Neuronal stem cell (in vitro differentiated cells): ENCODE measurements at regions not wholly inside any gene's neighbourhood (a gene's known extent, or its start where the extent isn't known, plus 50 kb on each side); places are given as distances from the start of the nearest gene placed in this dataset.

ENCODE experiments used
- DNase-seq: peaks from one replicate; pipeline ENCODE4 v3.0.0-alpha.2; 2013; ENCODE audit warnings: low spot score
- H2AFZ ChIP-seq: one replicate; pipeline ENCODE4 v1.6.1; 2013; ENCODE audit warnings: mild to moderate bottlenecking, low read length, inconsistent platforms
- H2AK5ac ChIP-seq: 2 replicates; pipeline ENCODE4 v1.6.1; 2013; ENCODE audit warnings: low read depth, mild to moderate bottlenecking, inconsistent platforms, low read length, moderate library complexity, mixed read lengths
- H2BK120ac ChIP-seq: 2 replicates; pipeline ENCODE4 v1.6.1; 2013; ENCODE audit warnings: low read depth, mild to moderate bottlenecking, inconsistent platforms, low read length, moderate library complexity, mixed read lengths
- H2BK12ac ChIP-seq: one replicate; pipeline ENCODE4 v1.6.1; 2013; ENCODE audit warnings: low read length, inconsistent platforms
- H2BK15ac ChIP-seq: 2 replicates; pipeline ENCODE4 v1.6.1; 2013; ENCODE audit warnings: mild to moderate bottlenecking, low read length, inconsistent platforms, mixed read lengths
- H2BK5ac ChIP-seq: one replicate; pipeline ENCODE4 v1.6.1; 2013; ENCODE audit warnings: inconsistent platforms, mild to moderate bottlenecking, low read length, moderate library complexity
- H3K14ac ChIP-seq: one replicate; pipeline ENCODE4 v1.6.1; 2013; ENCODE audit warnings: low read length, inconsistent platforms
- H3K18ac ChIP-seq: 2 replicates; pipeline ENCODE4 v1.6.1; 2013; ENCODE audit warnings: low read length, inconsistent platforms
- H3K23ac ChIP-seq: 2 replicates; pipeline ENCODE4 v1.6.1; 2013; ENCODE audit warnings: low read depth, mild to moderate bottlenecking, mixed read lengths, low read length, inconsistent platforms; ENCODE audit not compliant: poor library complexity
- H3K27ac ChIP-seq: replicated peaks from 3 replicates; pipeline ENCODE4 v1.5.1; 2013; ENCODE audit warnings: low read length, inconsistent platforms
- H3K27me3 ChIP-seq, 3 experiments: 2 replicates each; pipeline ENCODE4 v1.6.1; 2013; ENCODE audit warnings: low read length in 3 of 3, mild to moderate bottlenecking in 2 of 3, inconsistent platforms in 1 of 3, low read depth in 1 of 3, mixed read lengths in 1 of 3, moderate library complexity in 1 of 3; ENCODE audit not compliant: control insufficient read depth in 3 of 3, insufficient read depth in 3 of 3
- H3K36me3 ChIP-seq, 2 donors: replicated peaks in 1 of 2; 2 replicates each; pipeline ENCODE4 v1.6.1; 2013; ENCODE audit warnings: low read length in 2 of 2; ENCODE audit not compliant: control insufficient read depth in 2 of 2, insufficient read depth in 2 of 2
- H3K4ac ChIP-seq: 2 replicates; pipeline ENCODE4 v1.6.1; 2013; ENCODE audit warnings: inconsistent platforms, mild to moderate bottlenecking, low read length, moderate library complexity
- H3K4me1 ChIP-seq, 2 donors: 1 replicate in 1 of 2; 2 replicates in 1 of 2; pipeline ENCODE4 v1.6.1; 2013; ENCODE audit warnings: low read length in 2 of 2, low read depth in 1 of 2; ENCODE audit not compliant: control insufficient read depth in 2 of 2, insufficient read depth in 1 of 2
- H3K4me2 ChIP-seq: one replicate; pipeline ENCODE4 v1.6.1; 2013; ENCODE audit warnings: mild to moderate bottlenecking, low read length, inconsistent platforms; ENCODE audit not compliant: insufficient read depth, poor library complexity, severe bottlenecking
- H3K4me3 ChIP-seq, 2 donors: 2 replicates each; pipeline ENCODE4 v1.5.1; 2013; ENCODE audit warnings: low read length in 2 of 2, mild to moderate bottlenecking in 2 of 2, inconsistent platforms in 1 of 2, moderate library complexity in 1 of 2
- H3K79me1 ChIP-seq: one replicate; pipeline ENCODE4 v1.6.1; 2013; ENCODE audit warnings: low read depth, mild to moderate bottlenecking, inconsistent platforms, low read length, moderate library complexity
- H3K9ac ChIP-seq: one replicate; pipeline ENCODE4 v1.6.1; 2013; ENCODE audit warnings: mild to moderate bottlenecking, low read depth, low read length, inconsistent platforms; ENCODE audit not compliant: poor library complexity
- H3K9me3 ChIP-seq, 2 donors: replicated peaks in 1 of 2; 2 replicates each; pipeline versions ENCODE3 to v1.6.1; 2013; ENCODE audit warnings: low read length in 2 of 2, mild to moderate bottlenecking in 2 of 2, inconsistent platforms in 1 of 2, low read depth in 1 of 2, mixed read lengths in 1 of 2, moderate library complexity in 1 of 2; ENCODE audit not compliant: control insufficient read depth in 2 of 2, insufficient read depth in 1 of 2
- H4K8ac ChIP-seq: one replicate; pipeline ENCODE4 v1.6.1; 2013; ENCODE audit warnings: low read depth, mild to moderate bottlenecking, inconsistent platforms, low read length, moderate library complexity
- H4K91ac ChIP-seq: one replicate; pipeline ENCODE4 v1.6.1; 2013; ENCODE audit warnings: low read length, low read depth, mild to moderate bottlenecking, inconsistent platforms; ENCODE audit not compliant: poor library complexity
- WGBS, 2 donors: extraction: QIAGEN DNeasy Blood & Tissue Kit; methylation state at CpG; one replicate each; pipeline ENCODE4 v1.1.7; 2013; ENCODE audit warnings: missing lambda C conversion rate in 2 of 2, mixed read lengths in 1 of 2; ENCODE audit not compliant: insufficient read length in 2 of 2, insufficient replicate concordance in 1 of 2; ENCODE audit errors: extremely low coverage in 2 of 2; 5-methylcytosine and 5-hydroxymethylcytosine counted together

DNA sequence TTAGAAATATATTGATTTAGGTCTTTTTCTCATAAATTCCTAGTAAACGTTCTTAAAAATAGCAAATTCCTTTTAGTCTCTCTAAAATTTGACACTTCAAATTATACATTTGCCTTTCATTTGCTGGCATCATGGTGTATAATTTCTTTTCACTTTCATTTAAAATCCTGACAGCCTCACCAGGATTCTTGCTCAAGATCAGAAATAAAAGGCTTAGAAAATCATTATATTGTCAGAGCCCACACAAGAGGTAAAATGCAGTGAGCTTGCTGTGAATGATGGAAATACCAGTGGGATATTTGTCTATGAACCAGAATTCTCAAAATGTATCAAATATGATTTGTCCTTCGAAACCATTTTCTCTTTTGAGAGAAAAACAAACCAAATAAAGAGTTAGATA lies 78.2 kb upstream of the PIK3C2G start:
- Histone ChIP-seq H3K18ac (no peak overlapping the region), H2BK5ac (no peak overlapping the region), H3K14ac (no peak overlapping the region), H3K27ac (no peak overlapping the region), H3K9me3 (no peaks in the 10 kb centered on the region), H3K79me1 (no peaks in the 10 kb centered on the region), H3K4me2 (no peak overlapping the region), H2AK5ac (no peak overlapping the region), H4K91ac (no peak overlapping the region), H2AFZ (no peak overlapping the region), H2BK120ac (no peak overlapping the region), H3K9ac (no peak overlapping the region), H3K23ac (no peak overlapping the region), H3K4me3 (no peak overlapping the region), H2BK12ac (no peak overlapping the region), H4K8ac (no peak overlapping the region), H3K27me3 (no peaks in the 10 kb centered on the region), H2BK15ac (no peak overlapping the region), H3K36me3 (no peaks in the 10 kb centered on the region), H3K4me1 (no peaks in the 10 kb centered on the region), H3K4ac (no peak overlapping the region)
- no CpG with 5 or more reads among the region's 2 CpGs for WGBS, 2 donors
- DNase-seq, result no peak

DNA sequence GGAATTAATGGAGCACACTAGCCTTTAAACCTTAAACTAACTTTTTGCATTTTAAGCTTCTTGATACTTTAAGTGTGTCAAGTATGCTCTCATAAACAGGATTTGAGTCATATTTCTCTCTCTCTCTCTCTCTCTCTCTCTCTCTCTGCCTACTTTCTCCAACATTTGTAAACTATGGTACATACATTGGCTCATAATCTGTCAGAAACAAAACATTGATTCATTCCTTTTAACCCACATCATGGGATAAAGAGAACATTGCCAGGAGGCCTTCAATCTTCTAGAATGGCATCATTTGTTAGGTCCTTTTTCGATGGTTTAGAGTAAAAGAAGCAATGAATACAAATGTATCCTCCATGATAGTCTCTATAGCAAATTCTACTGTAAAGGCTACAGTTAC lies 81.6 kb upstream of the RERGL start:
- no CpG with 5 or more reads among the region's 1 CpG for WGBS, 2 donors
- Histone ChIP-seq H3K27ac (no peak overlapping the region), H4K8ac (no peak overlapping the region), H3K9ac (no peak overlapping the region), H2BK12ac (no peak overlapping the region), H2AK5ac (no peak overlapping the region), H3K36me3 (peaks cover 0 to 2% of the 10 kb centered on the region in 2 donors), H3K4me2 (no peak overlapping the region), H3K4me1 (no peaks in the 10 kb centered on the region), H2BK120ac (no peak overlapping the region), H3K79me1 (no peaks in the 10 kb centered on the region), H3K27me3 (no peaks in the 10 kb centered on the region), H2BK15ac (no peak overlapping the region), H3K4me3 (no peak overlapping the region), H2BK5ac (no peak overlapping the region), H2AFZ (no peak overlapping the region), H3K4ac (no peak overlapping the region), H3K9me3 (peaks cover 3 to 5% of the 10 kb centered on the region in 2 donors), H3K14ac (no peak overlapping the region), H3K18ac (no peak overlapping the region), H3K23ac (no peak overlapping the region), H4K91ac (no peak overlapping the region)
- DNase-seq, result no peak

DNA sequence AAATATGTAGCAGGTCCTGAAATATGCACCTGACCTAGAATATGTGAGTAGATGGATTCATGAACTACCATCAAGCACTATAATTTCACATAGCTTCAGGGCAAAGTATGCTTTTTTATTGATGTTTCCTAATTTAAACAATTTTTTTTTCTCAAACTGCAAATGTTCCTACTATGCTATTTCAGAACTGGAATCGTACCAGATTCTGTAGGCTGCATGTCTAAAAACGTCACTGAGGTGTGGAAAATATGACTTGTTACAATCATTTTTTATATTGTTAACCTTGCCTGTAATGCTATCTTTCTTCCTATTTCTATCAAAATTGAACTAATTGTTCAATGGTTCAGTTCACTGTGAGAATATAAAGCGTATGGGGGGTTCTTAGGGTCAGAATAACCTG lies 78.0 kb upstream of the RERGL start:
- no peak overlapping the region for H2AFZ ChIP-seq
- no peak overlapping the region for H2BK120ac ChIP-seq
- no peak overlapping the region for H4K91ac ChIP-seq
- H3K4ac ChIP-seq, result no peak overlapping the region
- no peak overlapping the region for H2AK5ac ChIP-seq
- peaks cover 0 to 2% of the 10 kb centered on the region in 2 donors for H3K36me3 ChIP-seq
- no peak overlapping the region for H3K14ac ChIP-seq
- no peak overlapping the region for H3K27ac ChIP-seq
- H3K9me3 ChIP-seq, result peaks cover 3% of the 10 kb centered on the region in 2 donors
- no peak overlapping the region for H2BK15ac ChIP-seq
- no CpG with 5 or more reads among the region's 3 CpGs for WGBS, 2 donors
- H4K8ac ChIP-seq, result no peak overlapping the region
- no peaks in the 10 kb centered on the region for H3K27me3 ChIP-seq
- no peak for DNase-seq
- H3K4me2 ChIP-seq, result no peak overlapping the region
- H2BK5ac ChIP-seq, result no peak overlapping the region
- no peaks in the 10 kb centered on the region for H3K79me1 ChIP-seq
- H3K4me1 ChIP-seq, result no peaks in the 10 kb centered on the region
- no peak overlapping the region for H3K18ac ChIP-seq
- H3K23ac ChIP-seq, result no peak overlapping the region
- no peak overlapping the region for H2BK12ac ChIP-seq
- no peak overlapping the region for H3K4me3 ChIP-seq
- no peak overlapping the region for H3K9ac ChIP-seq

DNA sequence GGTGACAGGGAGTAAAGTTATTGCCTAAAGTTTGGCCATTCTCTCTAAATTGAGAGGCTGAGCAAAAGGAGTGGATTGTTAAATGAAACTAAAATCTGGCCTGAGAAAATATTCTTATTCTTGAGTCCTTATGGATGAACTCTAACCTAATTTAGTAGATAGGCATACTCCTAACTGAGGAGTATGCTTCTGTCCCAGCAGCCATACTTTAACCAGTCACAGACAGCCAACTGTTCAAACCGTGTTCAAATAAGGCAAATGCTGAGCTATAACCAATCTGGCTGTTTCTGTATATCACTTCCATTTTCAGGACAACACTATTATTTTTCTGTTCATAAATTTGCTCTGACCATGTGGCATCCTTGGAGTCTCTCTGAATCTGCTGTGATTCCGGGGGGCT lies 75.9 kb upstream of the RERGL start:
- H2BK120ac ChIP-seq, result no peak overlapping the region
- no peak for DNase-seq
- no peaks in the 10 kb centered on the region for H3K9me3 ChIP-seq
- H2BK5ac ChIP-seq, result no peak overlapping the region
- no peak overlapping the region for H2BK15ac ChIP-seq
- no peak overlapping the region for H2BK12ac ChIP-seq
- H3K4me2 ChIP-seq, result no peak overlapping the region
- peak overlapping the region; percentile 79 for H2AFZ ChIP-seq
- no peak overlapping the region for H3K4ac ChIP-seq
- H2AK5ac ChIP-seq, result no peak overlapping the region
- no peak overlapping the region for H3K14ac ChIP-seq
- no peaks in the 10 kb centered on the region for H3K4me1 ChIP-seq
- no peaks in the 10 kb centered on the region for H3K36me3 ChIP-seq
- H3K23ac ChIP-seq, result no peak overlapping the region
- no peak overlapping the region for H3K18ac ChIP-seq
- H4K91ac ChIP-seq, result no peak overlapping the region
- H3K79me1 ChIP-seq, result no peaks in the 10 kb centered on the region
- H3K27ac ChIP-seq, result no peak overlapping the region
- H3K27me3 ChIP-seq, result no peaks in the 10 kb centered on the region
- WGBS, 2 donors, result no CpG with 5 or more reads among the region's 2 CpGs
- H3K9ac ChIP-seq, result no peak overlapping the region
- H4K8ac ChIP-seq, result no peak overlapping the region
- H3K4me3 ChIP-seq, result no peak overlapping the region
